NCI-H2081 treated with DMSO at 0.1 percent for 48 hours (cell line): ENCODE measurements at regions not wholly inside any gene's neighbourhood (a gene's known extent, or its start where the extent isn't known, plus 50 kb on each side); places are given as distances from the start of the nearest gene placed in this dataset.

Experiments used
- DNase-seq: peaks from one replicate; lab custom pipeline; 2025; lab: John Stamatoyannopoulos, UW

- no peak for DNase-seq
Measured at GRCh38 chrX:13903405-13903804, 86.5 kb upstream of the GPM6B start.

GRCh38 chrX:13902406-13902805 lies 85.5 kb upstream of the GPM6B start:
- no peak for DNase-seq

GRCh38 chrX:13901354-13901753 lies 84.5 kb upstream of the GPM6B start:
- DNase-seq: no peak

- DNase-seq: no peak
Measured at GRCh38 chrX:13900351-13900750, 83.5 kb upstream of the GPM6B start.

- no peak for DNase-seq
Measured at GRCh38 chrX:13899607-13900006, 82.7 kb upstream of the GPM6B start.

GRCh38 chrX:13898603-13899002 lies 81.7 kb upstream of the GPM6B start:
- DNase-seq: no peak

GRCh38 chrX:13898083-13898482 lies 81.2 kb upstream of the GPM6B start:
- DNase-seq: no peak

GRCh38 chrX:13897566-13897965 lies 80.7 kb upstream of the GPM6B start:
- no peak for DNase-seq

- DNase-seq: no peak
Measured at GRCh38 chrX:13894888-13895565, 78.1 kb upstream of the GPM6B start.

GRCh38 chrX:13893826-13894225 lies 76.9 kb upstream of the GPM6B start:
- DNase-seq: no peak

- no peak for DNase-seq
Measured at GRCh38 chrX:13892856-13893255, 76.0 kb upstream of the GPM6B start.

GRCh38 chrX:13891377-13892140 lies 74.7 kb upstream of the GPM6B start:
- DNase-seq: no peak

GRCh38 chrX:13890806-13891205 lies 73.9 kb upstream of the GPM6B start:
- DNase-seq: no peak

GRCh38 chrX:13888284-13888683 lies 71.4 kb upstream of the GPM6B start:
- DNase-seq: no peak

- DNase-seq: no peak
Measured at GRCh38 chrX:13885591-13885990, 68.7 kb upstream of the GPM6B start.

- no peak for DNase-seq
Measured at GRCh38 chrX:13876652-13877051, 59.8 kb upstream of the GPM6B start.

GRCh38 chrX:13875572-13875971 lies 58.7 kb upstream of the GPM6B start:
- no peak for DNase-seq

GRCh38 chrX:13868591-13868990 lies 51.7 kb upstream of the GPM6B start:
- DNase-seq: no peak
